Posterior vena cava (tissue), 2 donors: ENCODE measurements at regions not wholly inside any gene's neighbourhood (a gene's known extent, or its start where the extent isn't known, plus 50 kb on each side); places are given as distances from the start of the nearest gene placed in this dataset.

Experiments used
- DNase-seq: peaks from one replicate; pipeline ENCODE4 v3.0.0-alpha.2; 2020; ENCODE audit warnings: low spot score
- intact Hi-C, 2 donors: fragments of 100-400 bp; cut with DNase I; formaldehyde crosslinking; loops; one replicate each; pipeline versions ENCODE4 v1.14.1 to v1.14.2; 2022 to 2023
- donor health status: DM: yes; HTN: yes; CAD: no.
- donor health status: DM: yes; HTN: yes; CAD: no.

GRCh38 chr2:188889187-188889586 lies 85.0 kb upstream of the COL3A1 start:
- intact Hi-C loops, result no loop called here
- DNase-seq, result no peak

GRCh38 chr2:188890755-188891154 lies 83.4 kb upstream of the COL3A1 start:
- DNase-seq, result no peak
- intact Hi-C loops, result no loop called here

GRCh38 chr2:188892636-188893035 lies 81.5 kb upstream of the COL3A1 start:
- DNase-seq, result no peak
- intact Hi-C loops, result no loop called here

- no peak for DNase-seq
- intact Hi-C loops, result no loop called here
These were observed 80.2 kb upstream of the COL3A1 start for GRCh38 chr2:188893972-188894371.

GRCh38 chr2:188894979-188895378 lies 79.2 kb upstream of the COL3A1 start:
- DNase-seq, result no peak
- intact Hi-C loops, result no loop called here

GRCh38 chr2:188897096-188897495 lies 77.1 kb upstream of the COL3A1 start:
- DNase-seq, result no peak
- intact Hi-C loops, result no loop called here

- intact Hi-C loops, result no loop called here
- no peak for DNase-seq
These were observed 75.9 kb upstream of the COL3A1 start for GRCh38 chr2:188898261-188898660.

GRCh38 chr2:188902901-188903491 lies 71.2 kb upstream of the COL3A1 start:
- DNase-seq, result no peak
- intact Hi-C loops, result no loop called here

GRCh38 chr2:188903740-188904139 lies 70.4 kb upstream of the COL3A1 start:
- no peak for DNase-seq
- intact Hi-C loops, result no loop called here

GRCh38 chr2:188909036-188909435 lies 65.1 kb upstream of the COL3A1 start:
- intact Hi-C loops, result no loop called here
- DNase-seq, result no peak

GRCh38 chr2:188916736-188917135 lies 57.4 kb upstream of the COL3A1 start:
- no peak for DNase-seq
- intact Hi-C loops, result no loop called here

- no peak for DNase-seq
- intact Hi-C loops, result no loop called here
These were observed 56.5 kb upstream of the COL3A1 start for GRCh38 chr2:188917632-188918031.

- DNase-seq, result no peak
These were observed 54.3 kb upstream of the COL3A1 start for GRCh38 chr2:188919824-188920223.

GRCh38 chr2:188922191-188922590 lies 52.0 kb upstream of the COL3A1 start:
- intact Hi-C loops, result no loop called here
- DNase-seq, result no peak

More at GRCh38 chr2:188919824-188920223, 54.3 kb upstream of the COL3A1 start:
- intact Hi-C loops, result no loop called here
